Nephron (organoid): ENCODE measurements at regions not wholly inside any gene's neighbourhood (a gene's known extent, or its start where the extent isn't known, plus 50 kb on each side); places are given as distances from the start of the nearest gene placed in this dataset.

ENCODE experiments used
- H3K27ac Mint-ChIP-seq, 3 experiments: 2 replicates each; pipeline ENCODE4 v1.8.0; 2020; ENCODE audit warnings: mixed read lengths in 3 of 3, mild to moderate bottlenecking in 2 of 3, moderate library complexity in 1 of 3
- H3K27me3 Mint-ChIP-seq: 2 replicates; pipeline ENCODE4 v1.8.0; 2021; ENCODE audit warnings: low read depth, mild to moderate bottlenecking, moderate library complexity, mixed read lengths
- H3K36me3 Mint-ChIP-seq: 2 replicates; pipeline ENCODE4 v1.8.0; 2020; ENCODE audit warnings: low read depth, mixed read lengths
- H3K4me1 Mint-ChIP-seq: 2 replicates; pipeline ENCODE4 v1.8.0; 2020; ENCODE audit warnings: mixed read lengths
- H3K4me3 Mint-ChIP-seq, 3 experiments: 2 replicates each; pipeline ENCODE4 v1.8.0; 2020; ENCODE audit warnings: mild to moderate bottlenecking in 3 of 3, mixed read lengths in 3 of 3, moderate library complexity in 2 of 3
- H3K9me3 Mint-ChIP-seq: 2 replicates; pipeline ENCODE4 v1.8.0; 2020; ENCODE audit warnings: mixed read lengths
- CTCF ChIP-seq, 3 experiments: fragments of 200-600 bp; sonication (generic); IDR thresholded peaks; one replicate each; pipeline ENCODE4 v1.5.0; 2021; ENCODE audit warnings: antibody characterized with exemption in 3 of 3; ENCODE audit not compliant: unreplicated experiment in 3 of 3

- Mint-ChIP-seq H3K4me3 (no peak overlapping the region), H3K4me1 (no peaks in the 10 kb centered on the region)
Measured at GRCh38 chr5:1659100-1659981, 135.6 kb upstream of the LPCAT1 start.

GRCh38 chr5:1658665-1659064, 134.9 kb upstream of the LPCAT1 start:
- peaks cover 45% of the 10 kb centered on the region for H3K27me3 Mint-ChIP-seq
- no peak overlapping the region for H3K4me3 Mint-ChIP-seq
- no peaks in the 10 kb centered on the region for H3K36me3 Mint-ChIP-seq
- no peak overlapping the region for H3K27ac Mint-ChIP-seq
- no peaks in the 10 kb centered on the region for H3K9me3 Mint-ChIP-seq
- TF ChIP-seq CTCF (IDR thresholded peaks at IDR 0.05; ENCODE audit: unreplicated experiment in 3 of 3): no peak
- no peaks in the 10 kb centered on the region for H3K4me1 Mint-ChIP-seq

More at GRCh38 chr5:1659100-1659981, 135.6 kb upstream of the LPCAT1 start:
- H3K36me3 Mint-ChIP-seq: no peaks in the 10 kb centered on the region
- TF ChIP-seq CTCF (IDR thresholded peaks at IDR 0.05; ENCODE audit: unreplicated experiment in 3 of 3): no peak
- H3K27ac Mint-ChIP-seq: no peak overlapping the region
- no peaks in the 10 kb centered on the region for H3K9me3 Mint-ChIP-seq
- peaks cover 49% of the 10 kb centered on the region for H3K27me3 Mint-ChIP-seq

DNA sequence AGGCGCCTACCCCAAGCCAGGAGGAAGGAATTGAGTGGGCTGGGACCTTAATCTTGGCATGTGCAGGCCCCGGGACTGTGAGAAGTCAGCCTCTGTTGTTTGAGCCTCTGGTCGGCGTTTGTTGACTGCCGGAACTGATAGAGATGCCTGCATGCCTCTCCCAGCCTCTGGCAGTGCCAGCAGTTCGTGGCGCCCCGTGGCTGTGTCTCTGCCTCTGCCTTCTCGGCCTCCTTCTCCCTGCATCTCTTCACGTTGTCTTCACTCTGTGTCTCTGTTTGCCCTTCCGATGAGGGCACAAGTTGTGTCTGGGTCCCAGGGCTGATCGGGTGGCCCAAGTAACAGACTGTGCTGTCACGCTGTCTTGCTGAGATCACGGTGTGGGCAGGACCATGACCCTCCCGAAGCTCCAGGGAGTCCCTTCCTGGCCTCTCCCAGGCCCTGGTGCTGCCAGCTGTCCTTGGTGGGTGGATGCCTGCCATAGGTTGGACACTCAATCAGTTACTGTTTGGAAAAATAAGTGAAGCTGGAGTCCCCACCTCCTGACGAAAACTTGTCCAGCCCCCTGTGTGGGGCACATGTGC, 133.5 kb upstream of the LPCAT1 start:
- no peak overlapping the region for H3K4me3 Mint-ChIP-seq
- peaks cover 53% of the 10 kb centered on the region for H3K27me3 Mint-ChIP-seq
- no peak for TF ChIP-seq CTCF (IDR thresholded peaks at IDR 0.05; ENCODE audit: unreplicated experiment in 3 of 3)
- no peaks in the 10 kb centered on the region for H3K4me1 Mint-ChIP-seq
- H3K27ac Mint-ChIP-seq: no peak overlapping the region
- H3K36me3 Mint-ChIP-seq: no peaks in the 10 kb centered on the region
- no peaks in the 10 kb centered on the region for H3K9me3 Mint-ChIP-seq

DNA sequence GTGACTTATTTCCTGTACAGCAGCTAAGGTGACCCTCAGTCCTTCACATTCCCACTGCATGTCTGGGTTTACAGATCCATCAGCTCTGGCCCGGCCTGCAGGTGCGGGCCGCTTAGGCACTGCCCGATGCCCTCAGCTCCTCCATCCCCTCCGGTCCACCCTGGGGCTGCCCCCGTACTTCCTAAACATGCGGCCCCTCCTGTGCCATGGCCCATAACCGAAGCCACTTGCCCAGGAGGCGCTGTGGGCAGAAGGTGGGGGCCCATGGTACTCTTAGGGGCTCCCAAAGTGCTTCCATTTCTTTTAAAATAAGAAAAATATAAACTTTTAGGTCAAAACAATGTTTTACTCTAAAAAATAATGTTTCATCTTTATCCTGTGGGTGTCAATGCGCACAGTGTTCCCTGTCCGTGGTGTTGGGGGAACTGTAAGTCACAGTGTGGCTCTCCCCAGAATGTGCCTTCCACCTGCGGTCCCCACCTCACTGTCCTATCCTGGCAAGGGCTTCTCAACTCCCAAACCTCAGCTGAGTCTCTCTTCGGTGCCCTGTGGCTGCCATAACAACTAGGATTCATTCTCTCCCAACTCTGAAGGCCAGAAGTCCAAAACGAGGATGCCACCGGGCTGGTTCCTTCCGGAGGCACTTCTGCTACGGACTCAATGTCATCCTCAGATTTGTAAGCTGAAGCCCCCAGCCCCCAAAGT, 132.7 kb upstream of the LPCAT1 start:
- peaks cover 57% of the 10 kb centered on the region for H3K27me3 Mint-ChIP-seq

More for the DNA sequence above, 132.7 kb upstream of the LPCAT1 start:
- Mint-ChIP-seq H3K36me3 (no peaks in the 10 kb centered on the region), H3K4me1 (no peaks in the 10 kb centered on the region), H3K9me3 (no peaks in the 10 kb centered on the region), H3K27ac (no peak overlapping the region), H3K4me3 (no peak overlapping the region)
- TF ChIP-seq CTCF (IDR thresholded peaks at IDR 0.05; ENCODE audit: unreplicated experiment in 3 of 3): no peak
